ENCODE measurements at regions not wholly inside any gene's neighbourhood (a gene's known extent, or its start where the extent isn't known, plus 50 kb on each side); places are given as distances from the start of the nearest gene placed in this dataset.

DNA sequence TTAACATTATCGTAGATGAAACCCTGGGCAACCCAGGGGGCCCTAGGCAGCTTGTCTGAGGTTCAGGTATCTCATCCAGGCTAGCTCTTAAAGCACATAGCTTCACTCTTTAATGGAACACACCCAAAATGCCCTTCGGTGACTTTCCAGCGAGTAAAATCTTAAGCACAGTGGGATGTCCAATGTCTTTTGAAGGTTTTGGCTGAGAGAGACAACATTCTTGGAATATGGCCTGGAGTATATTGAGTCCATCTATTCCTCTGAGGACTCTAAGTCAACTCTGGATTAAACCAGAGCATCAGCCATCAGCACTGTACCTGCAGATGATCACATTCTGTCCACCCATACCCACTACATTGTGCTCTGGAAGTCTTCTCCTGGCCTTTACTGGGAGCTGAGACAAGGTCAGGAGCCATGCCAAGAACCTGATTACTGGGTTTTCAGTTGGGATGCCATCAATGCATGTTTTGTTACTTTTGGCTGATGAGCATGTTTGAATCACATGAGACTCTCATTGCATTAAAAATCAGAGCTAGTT lies 63.4 kb upstream of the CDH11 start:
- Mint-ChIP-seq H3K27me3 (no peaks in the 10 kb centered on the region), H3K9me3 (peaks cover 7% of the 10 kb centered on the region), H3K36me3 (no peaks in the 10 kb centered on the region), H3K27ac (no peak overlapping the region), H3K4me3 (no peak overlapping the region), H3K4me1 (no peaks in the 10 kb centered on the region)
- no peak for ATAC-seq (ENCODE audit: low read depth)
- DNase-seq (ENCODE audit: low spot score in 2 of 2), result no peak

DNA sequence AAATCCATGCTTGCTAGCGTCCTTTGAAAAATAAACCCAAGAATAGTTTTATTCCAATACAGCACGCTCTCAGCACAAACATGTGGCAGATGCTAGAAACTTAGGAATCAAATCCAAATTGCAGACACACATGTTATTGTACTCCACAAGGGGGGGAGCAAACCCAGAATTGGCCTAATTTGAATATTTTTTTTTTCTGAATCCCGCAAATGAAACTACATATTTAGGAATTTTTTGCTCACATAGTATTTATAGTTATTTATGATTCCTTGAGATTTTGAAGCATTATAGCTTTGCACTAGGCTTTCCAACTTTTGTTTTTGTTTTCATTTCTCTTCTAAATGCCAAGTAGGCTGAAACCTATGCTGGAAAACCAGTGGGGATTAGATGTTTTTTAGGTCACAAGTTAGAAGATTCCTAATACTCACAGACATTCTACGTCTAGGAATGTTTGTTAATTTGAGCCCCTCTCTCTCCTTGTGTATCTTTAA lies 59.3 kb upstream of the CDH11 start:
- peaks cover 7% of the 10 kb centered on the region for H3K9me3 Mint-ChIP-seq
- no peaks in the 10 kb centered on the region for H3K36me3 Mint-ChIP-seq
- H3K4me1 Mint-ChIP-seq, result no peaks in the 10 kb centered on the region
- ATAC-seq (ENCODE audit: low read depth) (no peak), DNase-seq (ENCODE audit: low spot score in 2 of 2) (no peak)
- no peak overlapping the region for H3K27ac Mint-ChIP-seq
- H3K27me3 Mint-ChIP-seq, result no peaks in the 10 kb centered on the region
- H3K4me3 Mint-ChIP-seq, result no peak overlapping the region

DNA sequence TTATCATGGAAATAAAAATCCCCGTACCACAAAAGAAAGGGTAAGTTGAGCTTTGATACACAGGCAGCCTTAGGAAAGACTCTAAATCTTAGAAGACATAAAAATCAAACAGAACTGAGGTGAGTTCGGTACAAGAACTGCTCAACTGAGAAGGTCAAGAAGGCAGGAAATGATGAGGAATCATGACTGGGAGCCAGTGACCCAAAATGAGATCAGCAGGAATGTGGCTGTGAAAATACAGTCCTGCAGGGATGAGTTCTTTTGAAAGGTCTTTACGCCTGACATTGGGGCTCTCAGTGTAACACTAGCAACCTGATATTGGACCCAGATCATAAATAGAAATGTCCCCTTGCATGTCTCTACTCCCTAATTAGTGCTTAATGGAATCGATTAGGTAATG lies 56.3 kb upstream of the CDH11 start:
- H3K27me3 Mint-ChIP-seq, result no peaks in the 10 kb centered on the region

DNA sequence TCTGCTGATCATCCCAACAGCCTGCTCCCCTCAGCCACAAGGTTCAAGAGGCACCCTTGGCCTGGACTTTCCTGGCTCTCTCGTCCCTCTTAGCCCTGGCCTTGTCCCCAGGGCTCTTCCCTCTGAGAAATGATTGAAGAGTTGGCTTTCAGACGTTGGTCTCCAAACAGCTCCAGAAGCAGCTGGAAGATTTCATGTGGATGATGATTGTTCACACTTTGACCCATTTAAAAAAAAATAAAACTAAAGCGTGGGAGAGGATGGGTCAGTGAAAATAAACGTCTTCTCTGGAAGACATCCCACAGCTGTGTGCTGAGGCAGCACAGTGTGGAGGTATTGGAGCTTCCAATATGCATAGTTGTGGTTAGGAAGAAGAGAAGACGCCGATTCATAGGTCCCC lies 54.7 kb upstream of the CDH11 start:
- peaks cover 7% of the 10 kb centered on the region for H3K9me3 Mint-ChIP-seq
- H3K36me3 Mint-ChIP-seq, result no peaks in the 10 kb centered on the region
- no peak for DNase-seq (ENCODE audit: low spot score in 2 of 2)
- no peaks in the 10 kb centered on the region for H3K27me3 Mint-ChIP-seq
- H3K4me1 Mint-ChIP-seq, result no peaks in the 10 kb centered on the region
- H3K27ac Mint-ChIP-seq, result no peak overlapping the region
- no peak for ATAC-seq (ENCODE audit: low read depth)
- H3K4me3 Mint-ChIP-seq, result no peak overlapping the region

More for the DNA sequence above, 56.3 kb upstream of the CDH11 start:
- DNase-seq (ENCODE audit: low spot score in 2 of 2) (no peak), ATAC-seq (ENCODE audit: low read depth) (no peak)
- no peaks in the 10 kb centered on the region for H3K36me3 Mint-ChIP-seq
- peaks cover 6% of the 10 kb centered on the region for H3K9me3 Mint-ChIP-seq
- no peaks in the 10 kb centered on the region for H3K4me1 Mint-ChIP-seq
- H3K4me3 Mint-ChIP-seq, result no peak overlapping the region
- H3K27ac Mint-ChIP-seq, result no peak overlapping the region

DNA sequence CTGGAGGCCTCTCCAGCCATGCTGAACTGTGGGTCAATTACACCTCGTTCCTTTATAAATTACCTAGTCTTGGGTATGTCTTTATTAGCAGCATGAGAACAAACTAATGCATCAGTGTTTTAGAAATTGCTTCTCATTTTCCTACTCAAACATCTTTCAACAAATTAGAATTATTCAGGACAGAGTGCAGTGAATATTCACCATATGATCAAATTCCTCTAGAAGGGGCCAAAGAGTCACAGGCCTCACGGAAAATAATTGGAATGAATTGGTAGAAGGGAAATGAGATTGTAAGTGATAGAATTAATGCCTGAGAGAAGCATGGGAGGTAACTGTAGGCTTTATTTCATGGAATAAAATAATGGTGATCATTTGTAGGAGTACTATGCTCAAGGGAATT lies 50.5 kb upstream of the CDH11 start:
- ATAC-seq (ENCODE audit: low read depth) (no peak), DNase-seq (ENCODE audit: low spot score in 2 of 2) (no peak)
- Mint-ChIP-seq H3K4me3 (no peak overlapping the region), H3K27me3 (no peaks in the 10 kb centered on the region), H3K36me3 (no peaks in the 10 kb centered on the region), H3K9me3 (peaks cover 7% of the 10 kb centered on the region), H3K4me1 (no peaks in the 10 kb centered on the region), H3K27ac (no peak overlapping the region)
